Fibroblast of skin of right biceps (primary cell): ENCODE measurements at regions not wholly inside any gene's neighbourhood (a gene's known extent, or its start where the extent isn't known, plus 50 kb on each side); places are given as distances from the start of the nearest gene placed in this dataset.
"Not testable (repeated sequence)": the region's sequence is repeated elsewhere in the genome, so short reads cannot be mapped to it uniquely, and the experiment has no call there.

ENCODE experiments used
- DNase-seq: peaks from one replicate; pipeline ENCODE4 v3.0.0-alpha.2; 2013

GRCh38 chr5:169411786-169412430 lies 111.0 kb upstream of the SLIT3 start:
- DNase-seq: peak; percentile 61

GRCh38 chr5:169410996-169411783 lies 110.3 kb upstream of the SLIT3 start:
- DNase-seq: no peak

- DNase-seq: peak; percentile 68
Observed at GRCh38 chr5:169408731-169409130, 107.8 kb upstream of the SLIT3 start.

GRCh38 chr5:169408171-169408570 lies 107.2 kb upstream of the SLIT3 start:
- no peak for DNase-seq

GRCh38 chr5:169404223-169404622 lies 103.3 kb upstream of the SLIT3 start:
- DNase-seq: peak; percentile 18

GRCh38 chr5:169398515-169398914 lies 97.6 kb upstream of the SLIT3 start:
- no peak for DNase-seq

- DNase-seq: no peak
Observed at GRCh38 chr5:169395136-169395535, 94.2 kb upstream of the SLIT3 start.

- no peak for DNase-seq
Observed at GRCh38 chr5:169394371-169394770, 93.4 kb upstream of the SLIT3 start.

GRCh38 chr5:169393907-169394306 lies 93.0 kb upstream of the SLIT3 start:
- no peak for DNase-seq

- no peak for DNase-seq
Observed at GRCh38 chr5:169390265-169390664, 89.3 kb upstream of the SLIT3 start.

- peak; percentile 21 for DNase-seq
Observed at GRCh38 chr5:169389318-169389717, 88.4 kb upstream of the SLIT3 start.

GRCh38 chr5:169385636-169386035 lies 84.7 kb upstream of the SLIT3 start:
- no peak for DNase-seq

- no peak for DNase-seq
Observed at GRCh38 chr5:169384661-169385060, 83.7 kb upstream of the SLIT3 start.

GRCh38 chr5:169374761-169375160 lies 73.8 kb upstream of the SLIT3 start:
- no peak for DNase-seq

GRCh38 chr5:169374111-169374510 lies 73.2 kb upstream of the SLIT3 start:
- no peak for DNase-seq

GRCh38 chr5:169371801-169372200 lies 70.9 kb upstream of the SLIT3 start:
- not testable (repeated sequence) for DNase-seq

- DNase-seq: no peak
Observed at GRCh38 chr5:169369130-169369529, 68.2 kb upstream of the SLIT3 start.

GRCh38 chr5:169367861-169368260 lies 66.9 kb upstream of the SLIT3 start:
- DNase-seq: no peak

- DNase-seq: no peak
Observed at GRCh38 chr5:169357291-169357690, 56.4 kb upstream of the SLIT3 start.

- DNase-seq: no peak
Observed at GRCh38 chr5:169356811-169357210, 55.9 kb upstream of the SLIT3 start.

GRCh38 chr5:169356181-169356580 lies 55.2 kb upstream of the SLIT3 start:
- DNase-seq: no peak

- DNase-seq: peak; percentile 48
Observed at GRCh38 chr5:169354921-169355320, 54.0 kb upstream of the SLIT3 start.

GRCh38 chr5:169354263-169354662 lies 53.3 kb upstream of the SLIT3 start:
- DNase-seq: peak; percentile 67

- no peak for DNase-seq
Observed at GRCh38 chr5:169352901-169353300, 52.0 kb upstream of the SLIT3 start.

GRCh38 chr5:169351721-169352120 lies 50.8 kb upstream of the SLIT3 start:
- no peak for DNase-seq
